CD4-positive, alpha-beta memory T cell (primary cell): ENCODE measurements at regions not wholly inside any gene's neighbourhood (a gene's known extent, or its start where the extent isn't known, plus 50 kb on each side); places are given as distances from the start of the nearest gene placed in this dataset.
A peak's percentile ranks its signal among the peaks of the same experiment; 100 is the strongest.

Source experiments
- CTCF ChIA-PET: fragments of 350-600 bp; sonication (Branson Sonifier 250); formaldehyde crosslinking; loops from one replicate; lab custom pipeline; 2021; ENCODE audit warnings: inconsistent platforms; ENCODE audit not compliant: partially characterized antibody; lab: Charles Lee
- POLR2A ChIA-PET: fragments of 350-600 bp; sonication (Branson Sonifier 250); formaldehyde crosslinking; loops from one replicate; lab custom pipeline; 2021; ENCODE audit not compliant: partially characterized antibody; lab: Charles Lee
- DNase-seq, 5 donors: peaks; one replicate each; pipeline versions ENCODE4 v3.0.0 to v3.0.0-alpha.2; 2020 to 2022; ENCODE audit warnings: mixed read lengths in 1 of 5
- H3K27ac ChIP-seq: one replicate; pipeline ENCODE4 v1.7.0; 2013; ENCODE audit warnings: low read depth, low read length
- H3K27me3 ChIP-seq: 2 replicates; pipeline ENCODE4 v1.7.0; 2013; ENCODE audit warnings: mild to moderate bottlenecking, low read length, moderate library complexity; ENCODE audit not compliant: insufficient read depth
- H3K36me3 ChIP-seq: 2 replicates; pipeline ENCODE4 v1.7.0; 2013; ENCODE audit warnings: mild to moderate bottlenecking, low read length, moderate library complexity; ENCODE audit not compliant: insufficient read depth
- H3K4me1 ChIP-seq: 2 replicates; pipeline ENCODE4 v1.7.0; 2013; ENCODE audit warnings: mild to moderate bottlenecking, low read length, moderate library complexity; ENCODE audit not compliant: insufficient read depth
- H3K4me3 ChIP-seq, 2 donors: one replicate each; pipeline ENCODE4 v1.7.0; 2013; ENCODE audit warnings: low read length in 2 of 2, mild to moderate bottlenecking in 1 of 2
- H3K9me3 ChIP-seq, 2 donors: one replicate each; pipeline ENCODE4 v1.7.0; 2013; ENCODE audit warnings: low read length in 2 of 2, control low read depth in 1 of 2; ENCODE audit not compliant: control insufficient read depth in 1 of 2
- H3K27ac Mint-ChIP-seq, 7 donors: one replicate each; pipeline ENCODE4 v1.8.0; 2020 to 2021; ENCODE audit warnings: mixed read lengths in 7 of 7, mild to moderate bottlenecking in 6 of 7, inconsistent platforms in 3 of 7, moderate library complexity in 3 of 7
- H3K27me3 Mint-ChIP-seq, 2 donors: one replicate each; pipeline ENCODE4 v1.8.0; 2020 to 2021; ENCODE audit warnings: mixed read lengths in 2 of 2
- H3K36me3 Mint-ChIP-seq, 2 donors: one replicate each; pipeline ENCODE4 v1.8.0; 2020 to 2021; ENCODE audit warnings: mixed read lengths in 2 of 2, inconsistent platforms in 1 of 2, mild to moderate bottlenecking in 1 of 2
- H3K4me1 Mint-ChIP-seq, 4 donors: one replicate each; pipeline ENCODE4 v1.8.0; 2020 to 2021; ENCODE audit warnings: mixed read lengths in 4 of 4, mild to moderate bottlenecking in 1 of 4
- H3K4me3 Mint-ChIP-seq, 8 donors: one replicate each; pipeline ENCODE4 v1.8.0; 2020 to 2021; ENCODE audit warnings: mixed read lengths in 8 of 8, mild to moderate bottlenecking in 7 of 8, moderate library complexity in 6 of 8, inconsistent platforms in 3 of 8
- H3K9me3 Mint-ChIP-seq, 8 donors: one replicate each; pipeline ENCODE4 v1.8.0; 2020 to 2021; ENCODE audit warnings: mixed read lengths in 8 of 8, mild to moderate bottlenecking in 5 of 8, inconsistent platforms in 3 of 8, moderate library complexity in 1 of 8
- intact Hi-C: fragments of 100-400 bp; cut with micrococcal nuclease; formaldehyde crosslinking; loops from one replicate; pipeline ENCODE4 v1.15.1; 2023

DNA sequence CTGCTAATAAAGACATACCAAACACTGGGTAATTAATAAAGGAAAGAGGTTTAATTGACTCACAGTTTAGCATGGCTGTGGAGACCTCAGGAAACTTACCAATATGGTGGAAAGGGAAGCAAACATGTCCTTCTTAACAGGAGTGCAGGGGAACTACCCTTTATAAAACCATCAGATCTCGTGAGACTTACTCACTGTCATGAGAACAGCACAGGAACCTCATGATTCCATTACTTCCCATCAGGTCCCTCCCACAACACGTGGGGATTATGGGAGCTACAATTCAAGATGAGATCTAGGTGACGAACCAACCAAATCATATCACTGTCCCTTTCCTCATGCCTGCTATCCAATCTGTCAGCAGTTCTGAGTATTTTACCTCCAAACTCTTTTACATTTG is 586.7 kb downstream of the TDRD15 start:
- ChIA-PET CTCF (no interaction called here), POLR2A (no interaction called here)
- H3K36me3 Mint-ChIP-seq = no peaks in the 10 kb centered on the region
- Histone ChIP-seq H3K27me3 (no peaks in the 10 kb centered on the region), H3K27ac (no peak overlapping the region), H3K36me3 (no peaks in the 10 kb centered on the region), H3K4me1 (no peaks in the 10 kb centered on the region), H3K9me3 (no peaks in the 10 kb centered on the region), H3K4me3 (no peak overlapping the region)
- intact Hi-C loops = no loop called here
- H3K9me3 Mint-ChIP-seq = peaks cover 2 to 15% (median 7%) of the 10 kb centered on the region in 8 donors
- H3K4me1 Mint-ChIP-seq = no peaks in the 10 kb centered on the region
- DNase-seq = no peak
- no peak overlapping the region for H3K27ac Mint-ChIP-seq
- H3K27me3 Mint-ChIP-seq = no peaks in the 10 kb centered on the region
- H3K4me3 Mint-ChIP-seq = no peak overlapping the region

DNA sequence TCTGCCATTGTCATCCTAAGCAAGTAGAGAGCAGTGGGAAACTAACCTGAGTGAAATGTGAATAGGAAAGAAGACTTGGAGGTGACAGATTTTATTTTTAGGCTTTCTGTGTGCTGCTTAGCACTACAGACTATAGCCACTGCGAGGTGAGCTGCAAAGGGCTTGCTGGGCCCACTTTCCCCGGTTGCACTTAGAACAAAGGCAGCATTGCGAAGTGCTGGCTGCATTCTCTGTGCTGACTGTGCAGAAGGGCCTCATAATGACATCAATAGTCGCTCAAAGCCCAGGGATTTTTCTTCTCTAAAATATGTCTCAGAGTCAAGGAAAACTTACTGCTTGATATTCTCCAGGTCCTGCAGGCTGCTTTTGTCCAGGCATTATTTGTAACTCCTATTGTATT is 592.1 kb downstream of the TDRD15 start:
- intact Hi-C loops = no loop called here
- Mint-ChIP-seq H3K36me3 (no peaks in the 10 kb centered on the region), H3K27me3 (no peaks in the 10 kb centered on the region), H3K9me3 (peaks cover 4 to 23% (median 8%) of the 10 kb centered on the region in 8 donors), H3K4me3 (no peak overlapping the region), H3K4me1 (no peaks in the 10 kb centered on the region), H3K27ac (no peak overlapping the region)
- no peak overlapping the region for H3K4me3 ChIP-seq
- DNase-seq = no peak
- no peaks in the 10 kb centered on the region for H3K9me3 ChIP-seq
- ChIA-PET POLR2A (no interaction called here), CTCF (no interaction called here)
- no peaks in the 10 kb centered on the region for H3K36me3 ChIP-seq
- no peak overlapping the region for H3K27ac ChIP-seq
- no peaks in the 10 kb centered on the region for H3K4me1 ChIP-seq
- H3K27me3 ChIP-seq = no peaks in the 10 kb centered on the region

DNA sequence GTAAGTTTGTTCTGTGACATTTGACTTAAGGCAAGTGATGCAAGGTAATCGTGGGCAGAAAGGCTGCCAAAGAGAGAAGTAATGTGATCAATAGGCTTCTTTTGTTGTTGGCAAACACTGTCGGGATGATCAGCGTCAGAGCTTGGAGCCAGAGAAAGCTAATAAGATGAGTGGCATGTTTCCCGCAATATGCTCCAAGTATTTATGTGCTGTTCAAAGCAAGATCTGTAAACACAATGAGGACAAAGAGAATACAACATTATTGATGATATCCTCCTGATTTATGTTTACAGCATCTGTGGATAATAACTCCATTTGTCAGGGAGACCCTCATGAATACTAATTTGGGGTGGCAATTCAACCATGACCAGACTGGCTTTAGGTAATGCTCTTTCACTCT is 603.3 kb downstream of the TDRD15 start:
- Histone ChIP-seq H3K9me3 (no peaks in the 10 kb centered on the region), H3K4me3 (no peak overlapping the region), H3K36me3 (no peaks in the 10 kb centered on the region), H3K4me1 (no peaks in the 10 kb centered on the region), H3K27me3 (no peaks in the 10 kb centered on the region), H3K27ac (no peak overlapping the region)
- Mint-ChIP-seq H3K9me3 (peaks cover 0 to 19% (median 6%) of the 10 kb centered on the region in 8 donors), H3K4me3 (no peak overlapping the region), H3K27ac (no peak overlapping the region), H3K4me1 (peaks cover 0 to 1% (median 0%) of the 10 kb centered on the region in 4 donors), H3K36me3 (no peaks in the 10 kb centered on the region), H3K27me3 (no peaks in the 10 kb centered on the region)
- ChIA-PET POLR2A (no interaction called here), CTCF (no interaction called here)
- intact Hi-C loops = no loop called here
- no peak for DNase-seq

- ChIA-PET CTCF (no interaction called here), POLR2A (no interaction called here)
- Mint-ChIP-seq H3K9me3 (peaks cover 0 to 17% (median 6%) of the 10 kb centered on the region in 8 donors), H3K4me3 (no peak overlapping the region), H3K27ac (peak overlapping the region in 1 of 7 donors; percentile 36), H3K27me3 (no peaks in the 10 kb centered on the region), H3K4me1 (peaks cover 0 to 1% (median 0%) of the 10 kb centered on the region in 4 donors), H3K36me3 (no peaks in the 10 kb centered on the region)
- Histone ChIP-seq H3K36me3 (no peaks in the 10 kb centered on the region), H3K9me3 (no peaks in the 10 kb centered on the region), H3K27ac (no peak overlapping the region), H3K4me3 (no peak overlapping the region), H3K27me3 (no peaks in the 10 kb centered on the region), H3K4me1 (no peaks in the 10 kb centered on the region)
- no peak for DNase-seq
- intact Hi-C loops = no loop called here
Observed at GRCh38 chr2:21728133-21728532, 604.4 kb downstream of the TDRD15 start.

GRCh38 chr2:21730141-21730540 is 606.4 kb downstream of the TDRD15 start:
- Histone ChIP-seq H3K27ac (no peak overlapping the region), H3K27me3 (no peaks in the 10 kb centered on the region), H3K4me3 (no peak overlapping the region), H3K9me3 (no peaks in the 10 kb centered on the region), H3K4me1 (no peaks in the 10 kb centered on the region), H3K36me3 (no peaks in the 10 kb centered on the region)
- Mint-ChIP-seq H3K4me1 (peaks cover 0 to 1% (median 0%) of the 10 kb centered on the region in 4 donors), H3K27ac (no peak overlapping the region), H3K27me3 (no peaks in the 10 kb centered on the region), H3K9me3 (peaks cover 0 to 12% (median 6%) of the 10 kb centered on the region in 8 donors), H3K4me3 (no peak overlapping the region), H3K36me3 (no peaks in the 10 kb centered on the region)
- ChIA-PET POLR2A (no interaction called here), CTCF (no interaction called here)
- intact Hi-C loops = no loop called here
- no peak for DNase-seq

DNA sequence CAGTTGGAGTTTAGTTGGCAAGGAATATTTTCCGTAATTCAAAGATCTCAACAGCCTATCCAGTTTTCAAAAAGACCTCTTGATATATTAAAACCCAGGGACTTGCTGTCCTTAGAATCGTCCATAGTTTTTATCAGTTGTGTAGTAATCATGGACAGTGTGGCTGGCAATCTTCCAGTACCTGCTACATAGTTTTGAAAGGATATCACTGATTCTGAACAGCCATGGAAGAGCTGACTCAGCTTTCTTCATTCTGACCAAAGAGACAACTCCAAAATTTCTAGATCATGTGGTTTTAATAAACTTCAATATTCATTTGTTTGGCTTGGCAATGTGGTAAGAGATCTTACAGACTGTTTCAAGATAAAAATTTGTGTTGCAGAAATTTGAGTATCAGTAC is 616.7 kb downstream of the TDRD15 start:
- H3K27ac ChIP-seq = no peak overlapping the region
- intact Hi-C loops = no loop called here
- H3K27ac Mint-ChIP-seq = no peak overlapping the region
- ChIA-PET CTCF (no interaction called here), POLR2A (no interaction called here)
- H3K4me3 Mint-ChIP-seq = no peak overlapping the region
- H3K27me3 Mint-ChIP-seq = no peaks in the 10 kb centered on the region
- peaks cover 0 to 19% (median 8%) of the 10 kb centered on the region in 8 donors for H3K9me3 Mint-ChIP-seq
- no peaks in the 10 kb centered on the region for H3K4me1 ChIP-seq
- no peaks in the 10 kb centered on the region for H3K36me3 Mint-ChIP-seq
- no peak for DNase-seq
- no peaks in the 10 kb centered on the region for H3K4me1 Mint-ChIP-seq
- no peaks in the 10 kb centered on the region for H3K9me3 ChIP-seq
- H3K36me3 ChIP-seq = no peaks in the 10 kb centered on the region
- H3K27me3 ChIP-seq = no peaks in the 10 kb centered on the region
- no peak overlapping the region for H3K4me3 ChIP-seq

DNA sequence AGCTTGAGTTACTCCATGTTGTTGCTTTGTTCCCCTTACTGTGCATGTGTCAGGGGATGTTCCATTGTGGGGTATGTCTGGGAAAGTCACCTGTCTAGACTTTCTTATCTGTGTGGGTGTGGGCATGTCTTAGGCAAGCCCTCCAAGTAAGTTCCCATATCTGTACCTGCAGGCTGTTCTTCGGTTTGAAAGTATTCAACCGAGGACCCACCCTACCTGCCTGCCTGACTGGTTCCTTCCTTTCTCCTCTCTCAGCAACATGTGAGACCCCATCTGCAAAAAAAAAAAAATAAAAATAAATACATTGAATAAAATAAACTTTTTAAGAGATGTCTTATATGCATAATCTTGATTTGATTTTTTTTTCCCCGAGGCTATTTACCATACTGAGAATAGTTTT is 622.7 kb downstream of the TDRD15 start:
- Mint-ChIP-seq H3K36me3 (no peaks in the 10 kb centered on the region), H3K4me3 (no peak overlapping the region), H3K4me1 (no peaks in the 10 kb centered on the region), H3K27ac (no peak overlapping the region), H3K27me3 (no peaks in the 10 kb centered on the region), H3K9me3 (peaks cover 3 to 28% (median 14%) of the 10 kb centered on the region in 8 donors)
- H3K4me3 ChIP-seq = no peak overlapping the region
- POLR2A ChIA-PET = no interaction called here
- DNase-seq = no peak
- intact Hi-C loops = no loop called here
- CTCF ChIA-PET = no interaction called here
- no peaks in the 10 kb centered on the region for H3K27me3 ChIP-seq
- H3K9me3 ChIP-seq = no peaks in the 10 kb centered on the region
- H3K36me3 ChIP-seq = no peaks in the 10 kb centered on the region
- no peak overlapping the region for H3K27ac ChIP-seq
- no peaks in the 10 kb centered on the region for H3K4me1 ChIP-seq

- Histone ChIP-seq H3K27ac (no peak overlapping the region), H3K4me1 (no peaks in the 10 kb centered on the region), H3K4me3 (no peak overlapping the region), H3K27me3 (no peaks in the 10 kb centered on the region), H3K36me3 (no peaks in the 10 kb centered on the region), H3K9me3 (no peaks in the 10 kb centered on the region)
- no peaks in the 10 kb centered on the region for H3K36me3 Mint-ChIP-seq
- no peaks in the 10 kb centered on the region for H3K4me1 Mint-ChIP-seq
- no peak overlapping the region for H3K27ac Mint-ChIP-seq
- intact Hi-C loops = no loop called here
- peaks cover 3 to 28% (median 14%) of the 10 kb centered on the region in 8 donors for H3K9me3 Mint-ChIP-seq
- no peak overlapping the region for H3K4me3 Mint-ChIP-seq
- H3K27me3 Mint-ChIP-seq = no peaks in the 10 kb centered on the region
- POLR2A ChIA-PET = no interaction called here
- CTCF ChIA-PET = no interaction called here
- DNase-seq = no peak
Observed at GRCh38 chr2:21748501-21748900, 624.7 kb downstream of the TDRD15 start.
